HCT116 (cell line): ENCODE measurements at regions not wholly inside any gene's neighbourhood (a gene's known extent, or its start where the extent isn't known, plus 50 kb on each side); places are given as distances from the start of the nearest gene placed in this dataset.

Experiments used
- ATAC-seq: fragments of 200-7000 bp; cut with Tn5 transposase; 2 replicates; pipeline ENCODE4 v1.9.1; 2020; ENCODE audit warnings: mild to moderate bottlenecking, moderate library complexity
- BruUV-seq: library from RNA; stranded (reverse); fragments of 400-500 nt; replicated peaks from 2 replicates; lab custom pipeline; 2021; lab: Mats Ljungman, UMichigan
- CTCF ChIA-PET: fragments of 300-600 bp; sonication (Branson Sonifier 250); formaldehyde crosslinking; loops from one replicate; lab custom pipeline; 2021; ENCODE audit warnings: antibody characterized with exemption; lab: Charles Lee
- POLR2A ChIA-PET: fragments of 300-600, 350-600 bp; sonication (Branson Sonifier 250); formaldehyde crosslinking; loops from one replicate; lab custom pipeline; 2021; ENCODE audit warnings: antibody characterized with exemption; lab: Charles Lee
- RAD21 ChIA-PET, 2 experiments: fragments of 300-600 bp; sonication (Branson Sonifier 250); formaldehyde crosslinking; loops; one replicate each; lab custom pipeline; 2023; ENCODE audit warnings: low total read pairs in 2 of 2; ENCODE audit not compliant: uncharacterized antibody in 2 of 2, unreplicated experiment in 2 of 2, low non-redundant PET in 1 of 2; lab: Charles Lee
- DNase-seq: peaks from one replicate; pipeline ENCODE4 v3.0.0-alpha.2; 2010; ENCODE audit warnings: low read depth, low spot score
- H2AFZ ChIP-seq: fragments of 200-600 bp; shearing (Covaris generic), sonication (generic); 2 replicates; pipeline ENCODE4 v1.6.1; 2017; ENCODE audit warnings: low read depth, mixed run types, mixed read lengths, antibody characterized with exemption, low read length; ENCODE audit not compliant: poor library complexity, severe bottlenecking
- H3K27ac ChIP-seq: 2 replicates; pipeline ENCODE4 v1.5.1; 2012; ENCODE audit warnings: low read depth, low read length
- H3K27me3 ChIP-seq: fragments of 200-600 bp; sonication (generic); 2 replicates; pipeline ENCODE4 v1.6.1; 2016; ENCODE audit warnings: mixed run types, low read length, mixed read lengths; ENCODE audit not compliant: insufficient read depth
- H3K36me3 ChIP-seq, 2 experiments: fragments of 200-500 bp in 1 of 2; fragments of 200-600 bp in 1 of 2; sonication (Bioruptor generic) in 1 of 2; sonication (generic) in 1 of 2; 2 replicates each; pipeline versions ENCODE4 v1.5.1 to v1.6.1; 2014 to 2016; ENCODE audit warnings: low read length in 2 of 2, inconsistent platforms in 1 of 2, mixed read lengths in 1 of 2, mixed run types in 1 of 2; ENCODE audit not compliant: insufficient read depth in 2 of 2, control insufficient read depth in 1 of 2
- H3K4me1 ChIP-seq, 2 experiments: fragments of 200-600 bp in 1 of 2; sonication (generic) in 1 of 2; 2 replicates each; pipeline versions ENCODE4 v1.5.1 to v1.6.1; 2012 to 2017; ENCODE audit warnings: low read length in 2 of 2, inconsistent platforms in 1 of 2, mild to moderate bottlenecking in 1 of 2, mixed read lengths in 1 of 2, mixed run types in 1 of 2, moderate library complexity in 1 of 2; ENCODE audit not compliant: insufficient read depth in 2 of 2, control insufficient read depth in 1 of 2
- H3K4me2 ChIP-seq: fragments of 200-600 bp; sonication (generic); 2 replicates; pipeline ENCODE4 v1.6.1; 2017; ENCODE audit warnings: mixed run types, low read length, mixed read lengths
- H3K4me3 ChIP-seq, 2 experiments: fragments of 200-600 bp in 1 of 2; sonication (generic) in 1 of 2; replicated peaks in 1 of 2; 2 replicates each; pipeline ENCODE4 v1.5.1; 2011 to 2016; ENCODE audit warnings: low read length in 2 of 2, control low read depth in 1 of 2, low read depth in 1 of 2, mild to moderate bottlenecking in 1 of 2, mixed read lengths in 1 of 2, mixed run types in 1 of 2
- H3K79me2 ChIP-seq: fragments of 200-600 bp; sonication (generic); 2 replicates; pipeline ENCODE4 v1.6.1; 2017; ENCODE audit warnings: mild to moderate bottlenecking, mixed run types, low read length, moderate library complexity, mixed read lengths; ENCODE audit not compliant: insufficient read depth
- H3K9ac ChIP-seq: fragments of 200-600 bp; sonication (generic); 2 replicates; pipeline ENCODE4 v1.6.1; 2016; ENCODE audit warnings: low read length, mixed read lengths
- H3K9me2 ChIP-seq: fragments of 200-600 bp; sonication (generic), shearing (Covaris generic); 2 replicates; pipeline ENCODE4 v1.6.1; 2017; ENCODE audit warnings: mixed run types, mild to moderate bottlenecking, moderate library complexity; ENCODE audit not compliant: insufficient read depth
- H3K9me3 ChIP-seq, 2 experiments: fragments of 200-500 bp in 1 of 2; fragments of 200-600 bp in 1 of 2; sonication (Bioruptor generic) in 1 of 2; sonication (generic) in 1 of 2; 2 replicates each; pipeline ENCODE4 v1.6.1; 2014 to 2017; ENCODE audit warnings: low read length in 2 of 2, mixed read lengths in 2 of 2, inconsistent platforms in 1 of 2, low read depth in 1 of 2, mild to moderate bottlenecking in 1 of 2, mixed run types in 1 of 2, moderate library complexity in 1 of 2; ENCODE audit not compliant: control insufficient read depth in 1 of 2, insufficient read depth in 1 of 2
- H4K20me1 ChIP-seq: fragments of 200-600 bp; sonication (generic), shearing (Covaris generic); 2 replicates; pipeline ENCODE4 v1.6.1; 2017; ENCODE audit warnings: mixed run types, mild to moderate bottlenecking, moderate library complexity; ENCODE audit not compliant: insufficient read depth
- CBX3 ChIP-seq: IDR thresholded peaks from 2 replicates; pipeline ENCODE4 v1.6.1; 2012; ENCODE audit warnings: low read depth
- CTCF ChIP-seq, 3 experiments: fragments of 200-600 bp in 1 of 3; sonication (generic) in 1 of 3; IDR thresholded peaks in 2 of 3; conservative IDR thresholded peaks in 1 of 3; 2 replicates each; pipeline ENCODE4 v1.5.1; 2012 to 2017; ENCODE audit warnings: low read depth in 2 of 3, low read length in 2 of 3, antibody characterized with exemption in 1 of 3, borderline replicate concordance in 1 of 3, control low read depth in 1 of 3, mild to moderate bottlenecking in 1 of 3, mixed read lengths in 1 of 3, mixed run types in 1 of 3, moderate library complexity in 1 of 3; ENCODE audit not compliant: insufficient read depth in 1 of 3
- EGR1 ChIP-seq: IDR thresholded peaks from 2 replicates; pipeline ENCODE4 v1.6.1; 2012; ENCODE audit warnings: low read depth
- ELF1 ChIP-seq: IDR thresholded peaks from 2 replicates; pipeline ENCODE4 v1.6.1; 2012; ENCODE audit warnings: low read depth, borderline replicate concordance
- FOSL1 ChIP-seq: IDR thresholded peaks from 2 replicates; pipeline ENCODE4 v1.6.1; 2012; ENCODE audit warnings: low read depth
- POLR2A ChIP-seq: IDR thresholded peaks from 2 replicates; pipeline ENCODE4 v1.7.0; 2011; ENCODE audit warnings: borderline replicate concordance; ENCODE audit not compliant: insufficient read depth, insufficient read length; ENCODE audit errors: extremely low read depth
- POLR2AphosphoS5 ChIP-seq: IDR thresholded peaks from 2 replicates; pipeline ENCODE4 v1.6.1; 2011; ENCODE audit warnings: mild to moderate bottlenecking, low read depth, low read length, moderate library complexity
- RAD21 ChIP-seq: IDR thresholded peaks from 2 replicates; pipeline ENCODE4 v1.6.1; 2012; ENCODE audit warnings: low read depth, mild to moderate bottlenecking
- SIN3A ChIP-seq: IDR thresholded peaks from 2 replicates; pipeline ENCODE4 v1.6.1; 2012; ENCODE audit warnings: low read depth
- SP1 ChIP-seq: IDR thresholded peaks from 2 replicates; pipeline ENCODE4 v1.6.1; 2012; ENCODE audit warnings: low read depth
- SRF ChIP-seq: IDR thresholded peaks from 2 replicates; pipeline ENCODE4 v1.6.1; 2012; ENCODE audit warnings: low read depth
- TCF7L2 ChIP-seq: IDR thresholded peaks from 2 replicates; pipeline ENCODE4 v1.7.0; 2011; ENCODE audit warnings: borderline replicate concordance, inconsistent platforms; ENCODE audit not compliant: insufficient read depth, insufficient read length; ENCODE audit errors: extremely low read depth
- YY1 ChIP-seq: IDR thresholded peaks from 2 replicates; pipeline ENCODE4 v1.6.1; 2011; ENCODE audit warnings: low read length, low read depth, moderate library complexity, mild to moderate bottlenecking; ENCODE audit not compliant: insufficient replicate concordance; ENCODE audit errors: extremely low read depth
- ZFX ChIP-seq: fragments of 450-650 bp; IDR thresholded peaks from 2 replicates; pipeline ENCODE4 v1.6.1; 2017
- intact Hi-C: fragments of 100-400 bp; cut with micrococcal nuclease; formaldehyde crosslinking; loops from 2 replicates; pipeline ENCODE4 v1.10.0; 2022
- TF ChIP-seq, protein P1 (sequence below): IDR thresholded peaks from 2 replicates; pipeline ENCODE4 v1.6.1; 2011; ENCODE audit warnings: mild to moderate bottlenecking, low read length, moderate library complexity; ENCODE audit not compliant: insufficient replicate concordance; ENCODE audit errors: extremely low read depth
- TF ChIP-seq, protein P2 (sequence below): IDR thresholded peaks from 2 replicates; pipeline ENCODE4 v1.6.1; 2012
- TF ChIP-seq, protein P3 (sequence below): IDR thresholded peaks from 2 replicates; pipeline ENCODE4 v1.6.1; 2012
- TF ChIP-seq, protein P4 (sequence below): IDR thresholded peaks from 2 replicates; pipeline ENCODE4 v1.6.1; 2012; ENCODE audit warnings: low read depth

GRCh38 chr6:151730496-151730870, 77.0 kb upstream of the ESR1 start:
- Histone ChIP-seq H3K9me2 (no peaks in the 10 kb centered on the region), H3K4me1 (no peaks in the 10 kb centered on the region), H3K4me3 (no peak overlapping the region), H3K27ac (no peak overlapping the region), H3K36me3 (no peaks in the 10 kb centered on the region), H3K27me3 (no peaks in the 10 kb centered on the region), H4K20me1 (no peaks in the 10 kb centered on the region), H3K9ac (no peak overlapping the region), H3K79me2 (no peaks in the 10 kb centered on the region), H3K4me2 (no peak overlapping the region), H2AFZ (no peak overlapping the region), H3K9me3 (peaks cover 0 to 6% of the 10 kb centered on the region in 2 experiments; a peak in 1 of 4 replicates)
- ChIA-PET POLR2A (no interaction called here), CTCF (no interaction called here), RAD21 (no interaction called here)
- ATAC-seq (no peak), DNase-seq (no peak)
- intact Hi-C loops, result no loop called here
- TF ChIP-seq SIN3A, result no peak
- TF ChIP-seq ZFX, result no peak
- no peak for TF ChIP-seq EGR1
- no peak for TF ChIP-seq YY1
- TF ChIP-seq, protein P1, sequence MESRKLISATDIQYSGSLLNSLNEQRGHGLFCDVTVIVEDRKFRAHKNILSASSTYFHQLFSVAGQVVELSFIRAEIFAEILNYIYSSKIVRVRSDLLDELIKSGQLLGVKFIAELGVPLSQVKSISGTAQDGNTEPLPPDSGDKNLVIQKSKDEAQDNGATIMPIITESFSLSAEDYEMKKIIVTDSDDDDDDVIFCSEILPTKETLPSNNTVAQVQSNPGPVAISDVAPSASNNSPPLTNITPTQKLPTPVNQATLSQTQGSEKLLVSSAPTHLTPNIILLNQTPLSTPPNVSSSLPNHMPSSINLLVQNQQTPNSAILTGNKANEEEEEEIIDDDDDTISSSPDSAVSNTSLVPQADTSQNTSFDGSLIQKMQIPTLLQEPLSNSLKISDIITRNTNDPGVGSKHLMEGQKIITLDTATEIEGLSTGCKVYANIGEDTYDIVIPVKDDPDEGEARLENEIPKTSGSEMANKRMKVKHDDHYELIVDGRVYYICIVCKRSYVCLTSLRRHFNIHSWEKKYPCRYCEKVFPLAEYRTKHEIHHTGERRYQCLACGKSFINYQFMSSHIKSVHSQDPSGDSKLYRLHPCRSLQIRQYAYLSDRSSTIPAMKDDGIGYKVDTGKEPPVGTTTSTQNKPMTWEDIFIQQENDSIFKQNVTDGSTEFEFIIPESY, result no peak
- no peak for TF ChIP-seq CTCF (IDR thresholded peaks at IDR 0.05 in 2 of 3, conservative IDR thresholded peaks at IDR 0.05 in 1 of 3; ENCODE audit: borderline replicate concordance in 1 of 3, insufficient read depth in 1 of 3, low read depth in 2 of 3, low read length in 2 of 3)
- TF ChIP-seq ELF1, result no peak
- no peak for TF ChIP-seq TCF7L2
- TF ChIP-seq FOSL1, result no peak
- TF ChIP-seq POLR2A, result no peak
- TF ChIP-seq SP1, result no peak
- TF ChIP-seq, protein P2, sequence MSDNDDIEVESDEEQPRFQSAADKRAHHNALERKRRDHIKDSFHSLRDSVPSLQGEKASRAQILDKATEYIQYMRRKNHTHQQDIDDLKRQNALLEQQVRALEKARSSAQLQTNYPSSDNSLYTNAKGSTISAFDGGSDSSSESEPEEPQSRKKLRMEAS, result no peak
- no peak for TF ChIP-seq RAD21
- TF ChIP-seq CBX3, result no peak
- no peak for TF ChIP-seq SRF
- TF ChIP-seq POLR2AphosphoS5, result no peak
- TF ChIP-seq, protein P3, sequence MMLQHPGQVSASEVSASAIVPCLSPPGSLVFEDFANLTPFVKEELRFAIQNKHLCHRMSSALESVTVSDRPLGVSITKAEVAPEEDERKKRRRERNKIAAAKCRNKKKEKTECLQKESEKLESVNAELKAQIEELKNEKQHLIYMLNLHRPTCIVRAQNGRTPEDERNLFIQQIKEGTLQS, result no peak
- TF ChIP-seq, protein P4, sequence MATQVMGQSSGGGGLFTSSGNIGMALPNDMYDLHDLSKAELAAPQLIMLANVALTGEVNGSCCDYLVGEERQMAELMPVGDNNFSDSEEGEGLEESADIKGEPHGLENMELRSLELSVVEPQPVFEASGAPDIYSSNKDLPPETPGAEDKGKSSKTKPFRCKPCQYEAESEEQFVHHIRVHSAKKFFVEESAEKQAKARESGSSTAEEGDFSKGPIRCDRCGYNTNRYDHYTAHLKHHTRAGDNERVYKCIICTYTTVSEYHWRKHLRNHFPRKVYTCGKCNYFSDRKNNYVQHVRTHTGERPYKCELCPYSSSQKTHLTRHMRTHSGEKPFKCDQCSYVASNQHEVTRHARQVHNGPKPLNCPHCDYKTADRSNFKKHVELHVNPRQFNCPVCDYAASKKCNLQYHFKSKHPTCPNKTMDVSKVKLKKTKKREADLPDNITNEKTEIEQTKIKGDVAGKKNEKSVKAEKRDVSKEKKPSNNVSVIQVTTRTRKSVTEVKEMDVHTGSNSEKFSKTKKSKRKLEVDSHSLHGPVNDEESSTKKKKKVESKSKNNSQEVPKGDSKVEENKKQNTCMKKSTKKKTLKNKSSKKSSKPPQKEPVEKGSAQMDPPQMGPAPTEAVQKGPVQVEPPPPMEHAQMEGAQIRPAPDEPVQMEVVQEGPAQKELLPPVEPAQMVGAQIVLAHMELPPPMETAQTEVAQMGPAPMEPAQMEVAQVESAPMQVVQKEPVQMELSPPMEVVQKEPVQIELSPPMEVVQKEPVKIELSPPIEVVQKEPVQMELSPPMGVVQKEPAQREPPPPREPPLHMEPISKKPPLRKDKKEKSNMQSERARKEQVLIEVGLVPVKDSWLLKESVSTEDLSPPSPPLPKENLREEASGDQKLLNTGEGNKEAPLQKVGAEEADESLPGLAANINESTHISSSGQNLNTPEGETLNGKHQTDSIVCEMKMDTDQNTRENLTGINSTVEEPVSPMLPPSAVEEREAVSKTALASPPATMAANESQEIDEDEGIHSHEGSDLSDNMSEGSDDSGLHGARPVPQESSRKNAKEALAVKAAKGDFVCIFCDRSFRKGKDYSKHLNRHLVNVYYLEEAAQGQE, result no peak
- no TSS peak for BruUV-seq
